Tibial nerve (tissue), 4 donors: ENCODE measurements at regions not wholly inside any gene's neighbourhood (a gene's known extent, or its start where the extent isn't known, plus 50 kb on each side); places are given as distances from the start of the nearest gene placed in this dataset.

ENCODE experiments used
- DNase-seq, 2 donors: peaks; one replicate each; pipeline ENCODE4 v3.0.0-alpha.2; 2019; ENCODE audit warnings: low spot score in 2 of 2
- H3K27ac ChIP-seq, 4 donors: fragments of 200-600 bp; sonication (generic) in 3 of 4; one replicate each; pipeline ENCODE4 v1.5.1; 2017 to 2019; ENCODE audit warnings: mild to moderate bottlenecking in 1 of 4
- H3K27me3 ChIP-seq, 2 donors: fragments of 200-600 bp; sonication (generic) in 1 of 2; one replicate each; pipeline versions ENCODE4 v1.5.1 to v1.6.0; 2017 to 2019
- H3K36me3 ChIP-seq, 3 donors: fragments of 200-600 bp; sonication (generic); one replicate each; pipeline ENCODE4 v1.5.1; 2018 to 2019
- H3K4me1 ChIP-seq, 4 donors: fragments of 200-600 bp; sonication (generic) in 3 of 4; one replicate each; pipeline ENCODE4 v1.5.1; 2017 to 2019
- H3K4me3 ChIP-seq, 4 donors: fragments of 200-600 bp; sonication (generic) in 3 of 4; one replicate each; pipeline ENCODE4 v1.5.1; 2017 to 2019; ENCODE audit warnings: mild to moderate bottlenecking in 1 of 4, moderate library complexity in 1 of 4
- H3K9me3 ChIP-seq, 4 donors: fragments of 200-600 bp; sonication (generic) in 3 of 4; one replicate each; pipeline ENCODE4 v1.5.1; 2017 to 2019
- CTCF ChIP-seq, 5 experiments: fragments of 200-600 bp in 3 of 5; fragments of 450-650 bp in 2 of 5; sonication (generic) in 3 of 5; IDR thresholded peaks; one replicate each; pipeline ENCODE4 v1.5.1; 2016 to 2019; ENCODE audit warnings: antibody characterized with exemption in 5 of 5, mild to moderate bottlenecking in 3 of 5, moderate library complexity in 2 of 5
- EP300 ChIP-seq, 2 donors: sonication (generic); formaldehyde crosslinking; IDR thresholded peaks; one replicate each; pipeline ENCODE4 v1.6.1; 2017; ENCODE audit warnings: antibody characterized with exemption in 2 of 2, mild to moderate bottlenecking in 1 of 2
- POLR2A ChIP-seq, 2 donors: fragments of 450-650 bp; IDR thresholded peaks; one replicate each; pipeline ENCODE4 v1.6.1; 2017; ENCODE audit warnings: antibody characterized with exemption in 2 of 2, mild to moderate bottlenecking in 2 of 2, moderate library complexity in 2 of 2
- WGBS, 2 donors: methylation state at CpG; one replicate each; pipeline ENCODE4 v1.1.5; 2018; 5-methylcytosine and 5-hydroxymethylcytosine counted together

DNA sequence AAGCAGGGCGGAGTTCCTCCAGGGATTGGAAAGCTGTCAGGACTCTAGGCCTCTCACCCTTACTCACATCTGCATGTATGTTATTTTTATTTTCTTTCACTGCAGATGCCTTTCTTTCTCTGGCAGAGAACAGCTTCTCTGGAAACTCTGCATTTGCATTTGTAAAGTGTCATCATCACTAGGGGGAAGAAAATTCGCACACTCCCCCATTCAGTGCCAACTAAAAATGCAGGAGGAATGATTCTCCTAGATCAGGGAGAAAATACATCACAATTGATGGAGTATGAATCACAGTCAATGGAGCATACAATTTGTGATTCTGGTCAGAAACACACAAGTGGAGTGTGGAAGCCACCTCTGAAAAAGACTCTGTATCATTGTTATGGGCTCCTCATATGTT, 351.4 kb upstream of the FTMT start:
- no peaks in the 10 kb centered on the region for H3K9me3 ChIP-seq
- H3K4me3 ChIP-seq = no peak overlapping the region
- no peak for TF ChIP-seq POLR2A (IDR thresholded peaks at IDR 0.05)
- no peak for TF ChIP-seq EP300 (IDR thresholded peaks at IDR 0.05)
- H3K27me3 ChIP-seq = no peaks in the 10 kb centered on the region
- 61 to 72% methylated on average over 2 of the region's 2 CpGs for WGBS, 2 donors
- DNase-seq = no peak
- peaks cover 0 to 7% (median 0%) of the 10 kb centered on the region in 4 donors for H3K4me1 ChIP-seq
- H3K36me3 ChIP-seq = no peaks in the 10 kb centered on the region
- no peak overlapping the region for H3K27ac ChIP-seq

- no peak overlapping the region for H3K4me3 ChIP-seq
- peak; percentile 30 to 52 for DNase-seq
- peaks cover 0 to 7% (median 0%) of the 10 kb centered on the region in 4 donors for H3K4me1 ChIP-seq
- H3K27ac ChIP-seq = no peak overlapping the region
- H3K27me3 ChIP-seq = no peaks in the 10 kb centered on the region
- no peak for TF ChIP-seq CTCF (IDR thresholded peaks at IDR 0.05)
- TF ChIP-seq POLR2A (IDR thresholded peaks at IDR 0.05) = no peak
- no peak for TF ChIP-seq EP300 (IDR thresholded peaks at IDR 0.05)
- no peaks in the 10 kb centered on the region for H3K9me3 ChIP-seq
- no peaks in the 10 kb centered on the region for H3K36me3 ChIP-seq
- WGBS, 2 donors = 3 to 29% methylated on average over 2 of the region's 2 CpGs
Measured at GRCh38 chr5:121503111-121503840, 348.4 kb upstream of the FTMT start.

DNA sequence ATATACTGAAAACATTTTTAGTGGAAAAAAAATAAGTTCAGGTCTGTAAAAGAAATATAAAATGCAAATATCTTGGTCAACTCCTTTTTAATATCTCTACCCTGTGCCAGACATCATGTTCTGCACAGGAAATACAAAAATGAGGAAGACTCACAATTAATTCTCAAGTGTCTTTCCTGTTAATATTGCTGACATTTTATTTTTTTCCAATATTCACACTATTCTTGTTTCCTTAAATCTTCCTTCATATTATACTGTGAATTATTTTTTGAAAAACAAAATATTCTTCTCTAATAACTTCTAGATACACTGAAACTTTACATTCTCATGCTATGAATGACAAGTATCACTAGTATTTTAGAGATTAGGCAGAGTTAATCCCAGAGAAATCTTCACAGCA, 334.7 kb upstream of the FTMT start:
- Histone ChIP-seq H3K4me3 (no peak overlapping the region), H3K27ac (no peak overlapping the region), H3K27me3 (no peaks in the 10 kb centered on the region), H3K4me1 (no peaks in the 10 kb centered on the region), H3K36me3 (no peaks in the 10 kb centered on the region), H3K9me3 (no peaks in the 10 kb centered on the region)
- no peak for DNase-seq
- TF ChIP-seq POLR2A (IDR thresholded peaks at IDR 0.05) (no peak), EP300 (IDR thresholded peaks at IDR 0.05) (no peak), CTCF (IDR thresholded peaks at IDR 0.05) (no peak)

- DNase-seq = no peak
- no peaks in the 10 kb centered on the region for H3K36me3 ChIP-seq
- H3K27me3 ChIP-seq = no peaks in the 10 kb centered on the region
- 86 to 88% methylated on average over 3 of the region's 3 CpGs for WGBS, 2 donors
- no peak overlapping the region for H3K4me3 ChIP-seq
- H3K9me3 ChIP-seq = peaks cover 0 to 6% (median 0%) of the 10 kb centered on the region in 4 donors
- H3K27ac ChIP-seq = no peak overlapping the region
- no peak for TF ChIP-seq CTCF (IDR thresholded peaks at IDR 0.05)
- no peak for TF ChIP-seq POLR2A (IDR thresholded peaks at IDR 0.05)
- no peak for TF ChIP-seq EP300 (IDR thresholded peaks at IDR 0.05)
- H3K4me1 ChIP-seq = no peaks in the 10 kb centered on the region
Measured at GRCh38 chr5:121525706-121526105, 326.0 kb upstream of the FTMT start.

DNA sequence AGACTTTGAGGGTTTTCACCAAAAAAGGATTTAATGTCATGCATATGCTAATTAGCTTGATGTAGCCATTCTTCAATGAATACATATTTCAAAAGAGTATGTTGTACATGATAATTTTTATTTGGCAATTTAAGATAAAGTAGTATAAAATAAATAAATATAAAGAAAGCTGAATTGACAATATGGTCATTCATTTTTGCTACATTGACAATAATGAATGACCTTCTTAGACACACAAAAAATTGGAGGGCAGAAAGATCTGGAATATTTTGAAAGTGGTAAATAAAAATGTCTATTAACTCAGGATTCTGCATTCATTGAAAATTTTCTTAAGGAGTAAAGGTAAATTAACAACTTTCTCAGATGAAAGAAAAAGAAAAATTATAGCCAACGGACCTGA, 324.8 kb upstream of the FTMT start:
- DNase-seq = no peak
- WGBS, 2 donors = 76 to 78% methylated on average over 1 of the region's 1 CpG
- Histone ChIP-seq H3K27ac (no peak overlapping the region), H3K9me3 (peaks cover 0 to 6% (median 0%) of the 10 kb centered on the region in 4 donors), H3K36me3 (no peaks in the 10 kb centered on the region), H3K27me3 (no peaks in the 10 kb centered on the region), H3K4me3 (no peak overlapping the region), H3K4me1 (no peaks in the 10 kb centered on the region)
- no peak for TF ChIP-seq EP300 (IDR thresholded peaks at IDR 0.05)
- TF ChIP-seq POLR2A (IDR thresholded peaks at IDR 0.05) = no peak
- TF ChIP-seq CTCF (IDR thresholded peaks at IDR 0.05) = no peak
